ENCODE measurements at regions not wholly inside any gene's neighbourhood (a gene's known extent, or its start where the extent isn't known, plus 50 kb on each side); places are given as distances from the start of the nearest gene placed in this dataset.

- no peak overlapping the region for H3K4me3 Mint-ChIP-seq
- H3K9me3 Mint-ChIP-seq, result no peaks in the 10 kb centered on the region
- H3K27ac Mint-ChIP-seq, result no peak overlapping the region
- ATAC-seq (replicated peaks), result no peak
- H3K36me3 Mint-ChIP-seq (ENCODE audit: insufficient read depth), result peaks cover 3% of the 10 kb centered on the region
- DNase-seq, result no peak
- H3K27me3 Mint-ChIP-seq, result peaks cover 0 to 7% of the 10 kb centered on the region in 2 donors
- H3K4me1 Mint-ChIP-seq (ENCODE audit: low read depth in 2 of 2), result no peaks in the 10 kb centered on the region
Observed at GRCh38 chr2:53473236-53473635, 294.4 kb upstream of the CHAC2 start.

- Mint-ChIP-seq H3K27me3 (peaks cover 5 to 7% of the 10 kb centered on the region in 2 donors), H3K4me1 (ENCODE audit: low read depth in 2 of 2) (no peaks in the 10 kb centered on the region), H3K4me3 (no peak overlapping the region), H3K36me3 (ENCODE audit: insufficient read depth) (peaks cover 3% of the 10 kb centered on the region), H3K9me3 (no peaks in the 10 kb centered on the region), H3K27ac (no peak overlapping the region)
- DNase-seq, result no peak
- ATAC-seq (replicated peaks), result no peak
Observed at GRCh38 chr2:53467467-53468180, 300.0 kb upstream of the CHAC2 start.

DNA sequence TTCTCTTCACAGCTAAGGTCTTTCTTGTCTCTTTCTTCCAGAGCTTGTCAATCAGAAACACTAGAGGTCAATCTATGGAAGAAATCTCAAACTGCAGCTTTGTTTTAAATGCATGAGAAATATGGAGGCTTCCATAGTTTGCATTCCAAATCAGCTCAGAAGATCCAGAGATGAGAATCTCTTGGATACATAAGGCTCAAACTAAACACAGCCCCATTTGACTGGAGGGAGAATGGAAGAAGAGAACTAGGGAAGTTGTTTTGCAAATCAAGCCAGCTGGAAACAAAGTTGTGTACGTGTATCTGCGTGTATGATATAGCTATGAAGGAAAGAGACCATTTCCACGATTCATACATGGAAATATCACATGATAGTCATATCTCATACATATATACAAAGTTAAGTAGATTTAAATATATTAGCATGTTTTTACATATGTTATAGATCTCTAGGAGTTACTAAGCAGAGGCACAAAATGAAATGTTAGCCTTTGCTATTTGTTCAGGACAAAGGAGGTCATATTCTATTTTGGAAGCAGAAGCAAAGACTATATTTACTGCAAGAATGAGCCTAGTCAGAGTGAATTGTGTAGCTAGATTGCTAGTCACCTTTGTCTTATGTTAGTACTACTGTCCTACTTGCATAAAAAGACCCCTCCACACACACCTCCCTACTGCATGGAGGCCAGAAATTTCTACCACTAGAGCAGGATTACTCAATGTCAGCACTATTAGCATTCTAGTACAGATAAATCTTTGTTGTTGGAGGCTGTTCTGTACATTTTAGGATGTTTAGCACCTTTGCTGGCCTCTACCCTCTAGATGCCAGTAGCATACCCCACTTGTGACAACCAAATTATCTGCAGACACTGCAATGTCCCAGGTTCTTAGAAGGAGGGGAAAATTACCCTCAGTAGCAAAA, 303.5 kb upstream of the CHAC2 start:
- H3K4me3 Mint-ChIP-seq, result no peak overlapping the region
- no peak for DNase-seq
- peaks cover 7 to 16% of the 10 kb centered on the region in 2 donors for H3K27me3 Mint-ChIP-seq
- H3K27ac Mint-ChIP-seq, result no peak overlapping the region
- H3K9me3 Mint-ChIP-seq, result no peaks in the 10 kb centered on the region
- no peaks in the 10 kb centered on the region for H3K36me3 Mint-ChIP-seq (ENCODE audit: insufficient read depth)
- no peaks in the 10 kb centered on the region for H3K4me1 Mint-ChIP-seq (ENCODE audit: low read depth in 2 of 2)
- no peak for ATAC-seq (replicated peaks)

DNA sequence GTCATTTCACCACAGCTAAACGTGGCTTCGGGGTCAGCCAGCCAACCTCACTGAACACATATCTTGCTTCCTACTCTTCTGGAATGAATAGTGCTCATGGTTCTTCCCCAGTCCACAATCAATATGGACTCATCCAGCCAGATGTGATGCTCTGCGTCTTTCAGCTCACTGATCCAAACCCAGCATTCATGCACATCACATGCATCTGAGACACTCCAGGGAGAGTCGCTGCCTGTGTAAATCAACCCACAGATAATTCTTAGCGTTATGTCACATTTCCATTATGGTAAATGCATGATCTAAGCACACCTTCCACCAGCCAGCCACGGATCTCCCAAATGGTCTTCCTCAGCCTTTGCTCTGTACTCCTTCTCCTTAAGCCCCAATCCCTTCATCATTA, 306.7 kb upstream of the CHAC2 start:
- H3K9me3 Mint-ChIP-seq, result peaks cover 0 to 3% of the 10 kb centered on the region in 2 donors
- H3K27me3 Mint-ChIP-seq, result peaks cover 7 to 16% of the 10 kb centered on the region in 2 donors
- H3K27ac Mint-ChIP-seq, result no peak overlapping the region
- no peaks in the 10 kb centered on the region for H3K36me3 Mint-ChIP-seq (ENCODE audit: insufficient read depth)
- no peak for DNase-seq
- no peaks in the 10 kb centered on the region for H3K4me1 Mint-ChIP-seq (ENCODE audit: low read depth in 2 of 2)
- no peak overlapping the region for H3K4me3 Mint-ChIP-seq
- ATAC-seq (replicated peaks), result no peak

GRCh38 chr2:53460347-53460746, 307.3 kb upstream of the CHAC2 start:
- Mint-ChIP-seq H3K4me3 (no peak overlapping the region), H3K4me1 (ENCODE audit: low read depth in 2 of 2) (no peaks in the 10 kb centered on the region), H3K27me3 (peaks cover 7 to 16% of the 10 kb centered on the region in 2 donors), H3K36me3 (ENCODE audit: insufficient read depth) (no peaks in the 10 kb centered on the region), H3K27ac (no peak overlapping the region), H3K9me3 (peaks cover 0 to 3% of the 10 kb centered on the region in 2 donors)
- DNase-seq (no peak), ATAC-seq (replicated peaks) (no peak)

- Mint-ChIP-seq H3K9me3 (peaks cover 0 to 3% of the 10 kb centered on the region in 2 donors), H3K4me1 (ENCODE audit: low read depth in 2 of 2) (no peaks in the 10 kb centered on the region), H3K27me3 (no peaks in the 10 kb centered on the region), H3K36me3 (ENCODE audit: insufficient read depth) (no peaks in the 10 kb centered on the region), H3K4me3 (no peak overlapping the region), H3K27ac (no peak overlapping the region)
- DNase-seq, result no peak
- ATAC-seq (replicated peaks), result no peak
Observed at GRCh38 chr2:53455094-53455493, 312.5 kb upstream of the CHAC2 start.

GRCh38 chr2:53452957-53453748, 314.5 kb upstream of the CHAC2 start:
- no peaks in the 10 kb centered on the region for H3K27me3 Mint-ChIP-seq
- no peak for DNase-seq
- H3K27ac Mint-ChIP-seq, result no peak overlapping the region
- no peaks in the 10 kb centered on the region for H3K36me3 Mint-ChIP-seq (ENCODE audit: insufficient read depth)
- H3K4me3 Mint-ChIP-seq, result no peak overlapping the region
- ATAC-seq (replicated peaks), result no peak
- H3K9me3 Mint-ChIP-seq, result peaks cover 0 to 3% of the 10 kb centered on the region in 2 donors
- no peaks in the 10 kb centered on the region for H3K4me1 Mint-ChIP-seq (ENCODE audit: low read depth in 2 of 2)

GRCh38 chr2:53452400-53452799, 315.2 kb upstream of the CHAC2 start:
- Mint-ChIP-seq H3K9me3 (no peaks in the 10 kb centered on the region), H3K27me3 (no peaks in the 10 kb centered on the region), H3K4me3 (no peak overlapping the region), H3K36me3 (ENCODE audit: insufficient read depth) (no peaks in the 10 kb centered on the region), H3K4me1 (ENCODE audit: low read depth in 2 of 2) (no peaks in the 10 kb centered on the region), H3K27ac (no peak overlapping the region)
- DNase-seq (no peak), ATAC-seq (replicated peaks) (no peak)

DNA sequence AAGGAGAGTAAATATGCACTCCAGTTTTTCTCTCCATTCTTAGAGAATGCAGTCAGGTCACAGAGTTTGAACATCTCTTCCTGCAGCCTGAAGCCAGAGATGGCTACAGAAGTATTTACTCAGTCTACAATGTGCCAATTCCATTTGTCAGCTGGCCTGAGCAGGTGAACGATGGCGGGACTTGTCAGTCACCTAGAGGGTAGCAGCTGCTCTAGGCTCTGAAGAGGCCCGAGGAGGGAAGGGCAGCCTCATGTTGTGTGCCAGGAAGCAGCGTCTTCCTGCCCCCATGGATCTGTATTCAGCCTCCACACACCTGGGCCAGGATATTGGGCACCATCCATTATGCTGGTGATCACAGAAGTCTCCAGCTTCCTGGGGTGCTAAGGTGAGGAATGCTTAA, 316.7 kb upstream of the CHAC2 start:
- ATAC-seq (replicated peaks), result no peak
- H3K9me3 Mint-ChIP-seq, result no peaks in the 10 kb centered on the region
- no peak overlapping the region for H3K27ac Mint-ChIP-seq
- no peaks in the 10 kb centered on the region for H3K36me3 Mint-ChIP-seq (ENCODE audit: insufficient read depth)
- H3K27me3 Mint-ChIP-seq, result no peaks in the 10 kb centered on the region
- no peaks in the 10 kb centered on the region for H3K4me1 Mint-ChIP-seq (ENCODE audit: low read depth in 2 of 2)
- DNase-seq, result no peak
- H3K4me3 Mint-ChIP-seq, result no peak overlapping the region

DNA sequence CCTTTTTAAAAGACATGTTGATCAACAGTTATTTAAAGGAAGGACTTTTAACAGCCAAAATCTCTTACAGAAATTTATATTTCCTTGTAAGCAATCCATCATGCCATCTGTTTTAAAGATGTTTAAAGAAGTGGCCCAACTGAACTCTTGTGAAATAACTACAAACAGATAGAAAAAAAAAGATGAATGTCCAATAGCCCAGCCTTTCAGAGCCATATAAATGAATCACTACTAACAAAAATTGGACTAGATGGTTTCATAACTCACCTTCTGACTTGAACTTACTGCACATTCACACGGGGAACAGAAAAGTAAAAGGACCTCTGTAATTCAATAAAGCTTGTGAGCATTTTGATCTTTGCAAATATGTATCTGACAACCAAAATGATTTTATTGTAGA, 319.0 kb upstream of the CHAC2 start:
- DNase-seq (no peak), ATAC-seq (replicated peaks) (no peak)
- Mint-ChIP-seq H3K27ac (no peak overlapping the region), H3K36me3 (ENCODE audit: insufficient read depth) (no peaks in the 10 kb centered on the region), H3K27me3 (no peaks in the 10 kb centered on the region), H3K4me3 (no peak overlapping the region), H3K9me3 (no peaks in the 10 kb centered on the region), H3K4me1 (ENCODE audit: low read depth in 2 of 2) (no peaks in the 10 kb centered on the region)

- Mint-ChIP-seq H3K27ac (no peak overlapping the region), H3K4me1 (ENCODE audit: low read depth in 2 of 2) (no peaks in the 10 kb centered on the region), H3K36me3 (ENCODE audit: insufficient read depth) (no peaks in the 10 kb centered on the region), H3K4me3 (no peak overlapping the region), H3K27me3 (no peaks in the 10 kb centered on the region), H3K9me3 (no peaks in the 10 kb centered on the region)
- DNase-seq (no peak), ATAC-seq (replicated peaks) (no peak)
Observed at GRCh38 chr2:53448086-53448485, 319.5 kb upstream of the CHAC2 start.

- H3K4me1 Mint-ChIP-seq (ENCODE audit: low read depth in 2 of 2), result no peaks in the 10 kb centered on the region
Observed at GRCh38 chr2:53445383-53446070, 322.1 kb upstream of the CHAC2 start.

DNA sequence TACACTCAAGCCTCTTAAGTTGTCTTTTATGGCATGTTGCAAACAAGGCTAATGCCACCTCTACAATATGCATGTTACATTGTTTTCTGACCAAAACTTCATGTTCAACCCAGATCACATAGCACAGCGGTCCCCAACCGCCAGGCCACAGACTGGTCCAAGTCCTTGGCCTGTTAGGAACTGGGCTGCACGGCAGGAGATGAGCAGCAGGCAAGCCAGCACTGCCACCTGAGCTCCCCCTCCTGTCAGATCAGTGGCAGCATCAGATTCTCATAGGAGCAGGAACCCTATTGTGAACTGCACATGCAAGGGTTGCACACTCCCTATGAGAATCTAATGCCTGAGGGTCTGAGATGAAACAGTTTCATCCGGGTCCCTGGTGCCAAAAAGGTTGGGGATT, 324.8 kb upstream of the CHAC2 start:
- DNase-seq, result no peak
- no peak overlapping the region for H3K4me3 Mint-ChIP-seq
- H3K9me3 Mint-ChIP-seq, result no peaks in the 10 kb centered on the region
- no peak overlapping the region for H3K27ac Mint-ChIP-seq
- ATAC-seq (replicated peaks), result no peak
- H3K27me3 Mint-ChIP-seq, result no peaks in the 10 kb centered on the region
- H3K4me1 Mint-ChIP-seq (ENCODE audit: low read depth in 2 of 2), result no peaks in the 10 kb centered on the region
- H3K36me3 Mint-ChIP-seq (ENCODE audit: insufficient read depth), result no peaks in the 10 kb centered on the region

More at GRCh38 chr2:53445383-53446070, 322.1 kb upstream of the CHAC2 start:
- no peak overlapping the region for H3K4me3 Mint-ChIP-seq
- H3K27ac Mint-ChIP-seq, result no peak overlapping the region
- ATAC-seq (replicated peaks) (no peak), DNase-seq (no peak)
- no peaks in the 10 kb centered on the region for H3K27me3 Mint-ChIP-seq
- H3K36me3 Mint-ChIP-seq (ENCODE audit: insufficient read depth), result no peaks in the 10 kb centered on the region
- H3K9me3 Mint-ChIP-seq, result no peaks in the 10 kb centered on the region

Measured in effector memory CD8-positive, alpha-beta T cell (primary cell).